HUES48 (cell line): ENCODE measurements at regions not wholly inside any gene's neighbourhood (a gene's known extent, or its start where the extent isn't known, plus 50 kb on each side); places are given as distances from the start of the nearest gene placed in this dataset.
"Not testable (repeated sequence)": the region's sequence is repeated elsewhere in the genome, so short reads cannot be mapped to it uniquely, and the experiment has no call there.

Experiments
- H3K27ac ChIP-seq: one replicate; pipeline ENCODE4 v1.7.0; 2013; ENCODE audit warnings: low read depth, low read length, inconsistent platforms
- H3K27me3 ChIP-seq: 2 replicates; pipeline ENCODE4 v1.6.1; 2013; ENCODE audit warnings: mild to moderate bottlenecking, low read length; ENCODE audit not compliant: control insufficient read depth, insufficient read depth
- H3K36me3 ChIP-seq: 2 replicates; pipeline ENCODE4 v1.6.1; 2013; ENCODE audit warnings: low read length; ENCODE audit not compliant: control insufficient read depth, insufficient read depth
- H3K4me1 ChIP-seq: 2 replicates; pipeline ENCODE4 v1.6.1; 2013; ENCODE audit warnings: mild to moderate bottlenecking, low read length; ENCODE audit not compliant: control insufficient read depth, insufficient read depth
- H3K4me3 ChIP-seq: 2 replicates; pipeline ENCODE4 v1.5.1; 2013; ENCODE audit warnings: mild to moderate bottlenecking, low read depth, low read length
- H3K9ac ChIP-seq: 2 replicates; pipeline ENCODE4 v1.6.1; 2013; ENCODE audit warnings: mild to moderate bottlenecking, low read depth, low read length, moderate library complexity
- H3K9me3 ChIP-seq: 2 replicates; pipeline ENCODE4 v1.6.1; 2013; ENCODE audit warnings: low read length; ENCODE audit not compliant: control insufficient read depth, insufficient read depth

GRCh38 chr6:112432853-112433252 lies 85.7 kb downstream of the RFPL4B start:
- Histone ChIP-seq H3K27me3 (no peaks in the 10 kb centered on the region), H3K4me1 (0 out of 2 replicates have a peak, but pooled peaks cover 7% of the 10 kb centered on the region), H3K4me3 (no peak overlapping the region), H3K9me3 (no peaks in the 10 kb centered on the region), H3K27ac (no peak overlapping the region), H3K9ac (no peak overlapping the region), H3K36me3 (no peaks in the 10 kb centered on the region)

DNA sequence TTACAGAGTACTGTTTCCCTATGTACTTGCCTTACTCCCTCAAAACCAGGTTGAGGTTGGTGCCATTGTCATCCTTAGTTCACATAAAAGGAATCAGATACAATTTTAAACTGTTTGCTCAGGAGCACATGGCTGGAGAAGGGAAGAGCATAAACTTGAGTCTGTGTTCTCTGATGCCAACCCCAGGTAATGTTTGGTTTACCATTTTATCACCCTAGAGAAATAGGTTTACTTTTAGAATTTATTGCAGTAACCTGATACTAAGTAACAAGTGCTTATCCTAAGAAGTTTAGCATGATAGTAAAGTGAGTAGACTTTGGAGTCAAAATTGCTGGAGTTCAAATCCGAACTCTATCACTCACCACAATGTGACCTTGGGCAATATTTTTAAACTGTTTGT lies 86.3 kb downstream of the RFPL4B start:
- H3K36me3 ChIP-seq = no peaks in the 10 kb centered on the region
- H3K4me1 ChIP-seq = 0 out of 2 replicates have a peak, but pooled peaks cover 7% of the 10 kb centered on the region
- no peak overlapping the region for H3K27ac ChIP-seq
- H3K27me3 ChIP-seq = no peaks in the 10 kb centered on the region
- no peak overlapping the region for H3K4me3 ChIP-seq
- no peak overlapping the region for H3K9ac ChIP-seq
- no peaks in the 10 kb centered on the region for H3K9me3 ChIP-seq

DNA sequence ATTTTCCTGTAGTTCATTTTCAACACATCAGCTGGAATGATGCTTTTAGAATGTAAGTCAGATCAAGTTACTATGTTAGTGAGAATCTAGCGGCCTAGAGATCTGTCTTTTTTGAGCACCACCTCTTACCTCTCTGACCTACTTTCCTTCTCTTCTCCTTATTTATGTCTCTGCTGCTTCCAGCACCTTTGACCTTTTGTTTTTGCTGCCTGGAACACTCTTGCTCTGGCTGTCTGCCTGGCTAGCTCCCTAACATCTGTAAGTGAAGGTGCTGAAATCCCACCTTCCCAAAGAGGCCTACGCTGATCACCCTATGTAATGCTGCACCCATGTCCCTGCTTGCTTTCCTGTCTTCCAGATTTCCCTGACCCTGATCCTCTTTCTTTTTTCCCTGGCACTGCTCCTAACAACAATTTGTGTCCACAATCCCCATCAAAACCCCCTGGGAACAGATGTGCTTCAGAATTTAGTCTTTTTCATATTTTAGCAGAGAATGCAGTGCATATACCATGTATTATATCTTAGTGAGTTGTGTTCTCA lies 87.8 kb downstream of the RFPL4B start:
- H3K4me3 ChIP-seq = no peak overlapping the region
- no peaks in the 10 kb centered on the region for H3K36me3 ChIP-seq
- no peaks in the 10 kb centered on the region for H3K27me3 ChIP-seq
- no peaks in the 10 kb centered on the region for H3K9me3 ChIP-seq
- H3K4me1 ChIP-seq = 0 out of 2 replicates have a peak, but pooled peaks cover 7% of the 10 kb centered on the region
- no peak overlapping the region for H3K9ac ChIP-seq
- no peak overlapping the region for H3K27ac ChIP-seq

- Histone ChIP-seq H3K27me3 (no peaks in the 10 kb centered on the region), H3K4me3 (no peak overlapping the region), H3K36me3 (no peaks in the 10 kb centered on the region), H3K9me3 (no peaks in the 10 kb centered on the region), H3K27ac (no peak overlapping the region), H3K4me1 (0 out of 2 replicates have a peak, but pooled peaks cover 7% of the 10 kb centered on the region), H3K9ac (no peak overlapping the region)
These were observed 89.9 kb downstream of the RFPL4B start for GRCh38 chr6:112437058-112437457.

DNA sequence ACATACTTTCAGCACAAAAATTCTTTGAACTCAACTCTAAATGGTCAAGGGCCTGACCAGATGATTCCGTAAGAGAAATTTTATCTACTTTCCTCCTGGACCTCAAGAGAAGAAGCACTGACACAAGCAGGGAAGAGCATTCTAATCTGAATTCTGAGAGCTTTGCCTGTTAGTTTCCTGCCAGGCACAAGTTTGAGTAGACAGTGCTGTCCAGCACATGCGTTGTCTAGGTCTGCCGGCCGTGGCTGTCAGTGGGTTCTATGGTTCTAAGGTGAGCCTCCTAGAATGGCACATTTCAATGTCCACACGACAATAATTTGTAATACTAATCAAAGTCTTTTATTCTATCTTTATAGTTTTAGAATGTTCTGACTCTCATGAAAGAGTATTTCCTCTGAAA lies 91.9 kb downstream of the RFPL4B start:
- no peak overlapping the region for H3K9ac ChIP-seq
- no peak overlapping the region for H3K4me3 ChIP-seq
- H3K27ac ChIP-seq = no peak overlapping the region
- H3K36me3 ChIP-seq = no peaks in the 10 kb centered on the region
- no peaks in the 10 kb centered on the region for H3K27me3 ChIP-seq
- H3K9me3 ChIP-seq = no peaks in the 10 kb centered on the region
- peaks cover 12% of the 10 kb centered on the region for H3K4me1 ChIP-seq

DNA sequence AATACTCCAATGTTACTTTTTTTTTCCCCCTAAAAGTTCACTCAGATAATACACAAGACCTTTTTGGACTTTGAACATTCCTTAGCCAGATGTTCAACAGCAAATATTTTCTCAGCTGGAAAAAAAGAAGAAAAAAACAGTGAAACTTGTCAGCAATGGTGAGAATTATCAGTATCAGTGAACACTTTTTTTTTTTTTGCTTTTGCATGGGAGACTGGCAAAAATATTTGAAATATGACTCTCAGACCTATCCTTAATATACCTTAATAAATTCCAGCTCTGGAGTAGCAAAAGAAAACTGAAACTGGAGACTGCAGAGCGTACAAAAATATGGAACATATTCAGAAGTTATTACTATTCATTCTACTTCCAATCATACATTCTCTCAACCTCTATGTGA lies 92.3 kb downstream of the RFPL4B start:
- H3K4me3 ChIP-seq = no peak overlapping the region
- H3K9me3 ChIP-seq = no peaks in the 10 kb centered on the region
- H3K9ac ChIP-seq = no peak overlapping the region
- no peaks in the 10 kb centered on the region for H3K36me3 ChIP-seq
- H3K4me1 ChIP-seq = peaks cover 12% of the 10 kb centered on the region
- H3K27ac ChIP-seq = no peak overlapping the region
- H3K27me3 ChIP-seq = no peaks in the 10 kb centered on the region

DNA sequence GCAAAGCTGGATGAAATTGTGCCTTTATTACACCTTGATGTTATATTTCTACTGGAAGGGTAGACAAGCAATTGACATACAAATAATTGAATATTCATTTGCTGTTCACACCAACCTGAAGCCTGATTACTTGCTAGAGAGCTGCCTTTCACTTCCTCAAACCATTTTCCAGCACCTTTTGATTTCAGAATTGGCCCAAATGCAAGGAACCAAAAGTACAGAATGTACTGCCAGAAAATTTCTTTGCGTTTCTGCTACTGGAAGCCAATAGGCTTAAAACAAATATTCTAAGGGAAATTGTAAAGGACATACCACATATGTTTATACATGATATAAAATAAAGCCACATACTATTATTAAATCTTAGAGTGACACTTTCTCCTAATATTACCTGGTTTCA lies 94.5 kb downstream of the RFPL4B start:
- no peak overlapping the region for H3K9ac ChIP-seq
- no peaks in the 10 kb centered on the region for H3K9me3 ChIP-seq
- no peaks in the 10 kb centered on the region for H3K36me3 ChIP-seq
- no peak overlapping the region for H3K27ac ChIP-seq
- H3K4me1 ChIP-seq = peaks cover 12% of the 10 kb centered on the region
- no peak overlapping the region for H3K4me3 ChIP-seq
- no peaks in the 10 kb centered on the region for H3K27me3 ChIP-seq

- Histone ChIP-seq H3K4me3 (no peak overlapping the region), H3K9me3 (no peaks in the 10 kb centered on the region), H3K27me3 (no peaks in the 10 kb centered on the region), H3K27ac (peak overlapping the region; percentile 71), H3K36me3 (no peaks in the 10 kb centered on the region), H3K4me1 (peaks cover 12% of the 10 kb centered on the region), H3K9ac (no peak overlapping the region)
These were observed 96.3 kb downstream of the RFPL4B start for GRCh38 chr6:112443179-112444065.

DNA sequence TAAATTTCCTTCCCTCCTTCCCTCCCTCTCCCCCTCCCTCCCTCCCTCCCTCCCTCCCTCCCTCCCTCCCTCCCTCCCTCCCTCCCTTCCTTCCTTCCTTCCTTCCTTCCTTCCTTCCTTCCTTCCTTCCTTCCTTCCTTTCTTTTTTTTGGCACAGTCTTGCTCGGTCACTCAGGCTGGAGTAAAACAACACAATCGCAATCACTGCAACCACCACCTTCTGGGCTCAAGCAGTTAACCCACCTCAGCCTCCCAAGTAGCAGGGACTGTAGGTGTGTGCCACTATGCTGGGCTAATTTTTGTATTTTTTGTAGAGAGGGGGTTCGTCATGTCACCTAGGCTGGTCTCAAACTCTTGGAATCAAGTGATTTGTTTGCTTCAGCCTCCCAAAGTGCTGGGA lies 101.7 kb downstream of the RFPL4B start:
- not testable (repeated sequence) for H3K4me1 ChIP-seq, H3K9ac ChIP-seq, H3K27ac ChIP-seq, H3K27me3 ChIP-seq, H3K36me3 ChIP-seq, H3K9me3 ChIP-seq, H3K4me3 ChIP-seq

DNA sequence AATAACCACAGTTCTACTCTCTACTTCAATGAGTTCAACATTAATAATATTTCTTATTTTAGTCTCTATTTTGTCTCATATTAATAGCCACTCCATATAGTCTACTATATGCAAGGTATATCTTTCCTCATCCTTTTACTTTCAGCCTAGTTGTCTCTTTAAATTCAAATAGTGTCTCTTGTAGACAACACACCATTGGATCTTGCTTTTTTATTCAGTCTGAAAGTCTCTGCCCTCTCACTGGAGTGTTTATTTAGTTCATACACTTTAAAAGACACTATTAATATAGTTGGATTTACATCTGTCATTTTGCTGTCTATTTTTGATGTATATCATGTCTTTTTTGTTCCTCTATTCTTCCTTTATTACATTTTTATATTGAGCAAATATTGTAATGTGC lies 103.5 kb downstream of the RFPL4B start:
- H3K27me3 ChIP-seq = no peaks in the 10 kb centered on the region
- no peak overlapping the region for H3K9ac ChIP-seq
- H3K4me1 ChIP-seq = no peaks in the 10 kb centered on the region

GRCh38 chr6:112457886-112458285 lies 110.8 kb downstream of the RFPL4B start:
- Histone ChIP-seq H3K36me3 (no peaks in the 10 kb centered on the region), H3K27me3 (no peaks in the 10 kb centered on the region), H3K27ac (no peak overlapping the region), H3K9me3 (no peaks in the 10 kb centered on the region), H3K4me1 (no peaks in the 10 kb centered on the region), H3K9ac (no peak overlapping the region), H3K4me3 (no peak overlapping the region)

More for the DNA sequence above, 103.5 kb downstream of the RFPL4B start:
- Histone ChIP-seq H3K9me3 (no peaks in the 10 kb centered on the region), H3K4me3 (no peak overlapping the region), H3K27ac (no peak overlapping the region), H3K36me3 (no peaks in the 10 kb centered on the region)
